ENCODE measurements at regions not wholly inside any gene's neighbourhood (a gene's known extent, or its start where the extent isn't known, plus 50 kb on each side); places are given as distances from the start of the nearest gene placed in this dataset.

DNA sequence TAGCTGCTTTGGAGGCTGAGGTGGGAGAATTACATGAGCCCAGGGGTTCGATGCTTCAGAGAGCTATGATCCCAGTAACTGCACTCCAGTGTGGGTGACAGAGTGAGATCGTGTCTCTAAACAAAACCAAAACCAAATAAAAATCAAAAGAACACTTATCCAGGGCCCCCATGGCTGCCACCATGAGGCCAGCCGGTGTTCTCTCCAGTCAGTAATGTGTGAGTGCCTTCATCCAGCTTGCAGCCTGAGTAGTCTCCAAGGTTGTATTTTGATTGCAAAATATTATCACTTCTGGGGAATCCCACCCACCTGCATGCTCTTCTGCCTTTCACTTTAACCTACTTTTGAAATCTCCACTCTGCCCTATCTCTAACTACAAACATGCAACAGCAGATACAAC is 221.0 kb upstream of the WSB1 start:
- Histone ChIP-seq H3K27ac (no peak overlapping the region), H3K9me3 (no peaks in the 10 kb centered on the region), H3K4me1 (no peaks in the 10 kb centered on the region), H3K36me3 (no peaks in the 10 kb centered on the region), H3K4me3 (no peak overlapping the region), H3K27me3 (ENCODE audit: low read depth) (no peaks in the 10 kb centered on the region)
- ATAC-seq (no peak), DNase-seq (no peak)
- TF ChIP-seq, protein P1, sequence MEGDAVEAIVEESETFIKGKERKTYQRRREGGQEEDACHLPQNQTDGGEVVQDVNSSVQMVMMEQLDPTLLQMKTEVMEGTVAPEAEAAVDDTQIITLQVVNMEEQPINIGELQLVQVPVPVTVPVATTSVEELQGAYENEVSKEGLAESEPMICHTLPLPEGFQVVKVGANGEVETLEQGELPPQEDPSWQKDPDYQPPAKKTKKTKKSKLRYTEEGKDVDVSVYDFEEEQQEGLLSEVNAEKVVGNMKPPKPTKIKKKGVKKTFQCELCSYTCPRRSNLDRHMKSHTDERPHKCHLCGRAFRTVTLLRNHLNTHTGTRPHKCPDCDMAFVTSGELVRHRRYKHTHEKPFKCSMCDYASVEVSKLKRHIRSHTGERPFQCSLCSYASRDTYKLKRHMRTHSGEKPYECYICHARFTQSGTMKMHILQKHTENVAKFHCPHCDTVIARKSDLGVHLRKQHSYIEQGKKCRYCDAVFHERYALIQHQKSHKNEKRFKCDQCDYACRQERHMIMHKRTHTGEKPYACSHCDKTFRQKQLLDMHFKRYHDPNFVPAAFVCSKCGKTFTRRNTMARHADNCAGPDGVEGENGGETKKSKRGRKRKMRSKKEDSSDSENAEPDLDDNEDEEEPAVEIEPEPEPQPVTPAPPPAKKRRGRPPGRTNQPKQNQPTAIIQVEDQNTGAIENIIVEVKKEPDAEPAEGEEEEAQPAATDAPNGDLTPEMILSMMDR (IDR thresholded peaks at IDR 0.05), result no peak
- intact Hi-C loops (cut with DNase I), result no loop called here

DNA sequence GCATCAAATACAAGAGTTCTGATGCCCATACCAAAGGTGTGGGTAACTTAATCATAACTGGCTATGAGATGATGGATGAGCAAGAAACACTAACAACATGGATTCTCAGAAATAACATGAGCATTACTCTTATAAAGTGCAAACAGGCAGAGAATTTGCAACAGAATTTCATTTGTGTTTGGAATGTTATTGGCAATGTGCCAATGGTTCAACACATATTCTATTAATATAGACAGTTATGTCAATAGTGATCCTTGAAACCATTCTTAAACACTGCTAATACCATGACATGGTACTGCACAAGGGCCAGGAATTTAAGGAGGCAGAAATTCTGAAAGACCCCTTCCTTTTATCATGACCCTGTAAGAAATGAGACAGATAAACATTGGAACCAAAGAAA is 217.1 kb upstream of the WSB1 start:
- Histone ChIP-seq H3K9me3 (no peaks in the 10 kb centered on the region), H3K4me1 (no peaks in the 10 kb centered on the region), H3K27me3 (ENCODE audit: low read depth) (no peaks in the 10 kb centered on the region), H3K36me3 (no peaks in the 10 kb centered on the region), H3K27ac (no peak overlapping the region), H3K4me3 (no peak overlapping the region)
- no peak for ATAC-seq
- TF ChIP-seq, protein P1 (IDR thresholded peaks at IDR 0.05), result no peak
- no peak for DNase-seq
- intact Hi-C loops (cut with DNase I), result no loop called here

DNA sequence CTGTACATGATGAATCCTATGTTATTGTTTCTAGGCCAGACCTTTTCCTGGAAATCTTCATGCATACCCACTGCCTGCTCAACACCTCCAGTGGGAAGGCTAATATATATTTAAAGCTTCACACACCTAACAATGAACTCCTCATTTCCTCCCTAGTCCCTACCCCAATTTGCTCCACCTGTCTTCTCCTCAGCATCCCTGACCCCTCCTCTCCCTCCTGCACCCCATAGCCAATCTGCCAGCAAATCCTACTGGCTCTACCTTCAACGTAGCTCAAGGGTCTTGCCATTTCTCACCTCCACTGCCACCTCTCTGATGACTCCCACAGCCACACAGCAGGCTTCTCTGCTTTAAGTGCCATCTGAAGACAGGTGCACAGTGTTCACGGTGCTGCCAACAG is 215.6 kb upstream of the WSB1 start:
- Histone ChIP-seq H3K4me1 (no peaks in the 10 kb centered on the region), H3K9me3 (no peaks in the 10 kb centered on the region), H3K36me3 (no peaks in the 10 kb centered on the region), H3K27me3 (ENCODE audit: low read depth) (no peaks in the 10 kb centered on the region), H3K27ac (no peak overlapping the region), H3K4me3 (no peak overlapping the region)
- intact Hi-C loops (cut with DNase I), result no loop called here
- TF ChIP-seq, protein P1 (IDR thresholded peaks at IDR 0.05), result no peak
- no peak for DNase-seq
- no peak for ATAC-seq

DNA sequence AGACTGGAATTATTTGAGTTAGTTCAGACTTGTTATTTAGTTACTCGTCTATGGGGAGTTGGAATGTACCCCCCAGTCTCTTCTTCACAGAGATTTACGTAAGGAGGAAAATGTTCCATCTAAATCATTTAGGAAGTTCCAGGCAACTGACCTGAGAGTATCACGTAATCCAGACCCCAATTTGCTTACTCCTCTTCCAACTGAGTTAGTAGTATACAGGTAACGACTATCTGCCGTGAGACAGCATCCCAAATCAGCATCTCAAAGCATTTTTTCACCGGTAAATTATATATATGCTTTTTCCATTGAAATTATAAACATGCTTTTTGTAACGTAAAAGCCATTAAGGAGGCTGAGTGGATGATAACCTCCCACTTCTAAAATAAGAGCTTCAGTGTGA is 214.3 kb upstream of the WSB1 start:
- TF ChIP-seq, protein P1 (IDR thresholded peaks at IDR 0.05), result no peak
- Histone ChIP-seq H3K36me3 (no peaks in the 10 kb centered on the region), H3K4me1 (no peaks in the 10 kb centered on the region), H3K27me3 (ENCODE audit: low read depth) (no peaks in the 10 kb centered on the region), H3K27ac (no peak overlapping the region), H3K9me3 (no peaks in the 10 kb centered on the region), H3K4me3 (no peak overlapping the region)
- DNase-seq, result no peak
- intact Hi-C loops (cut with DNase I), result no loop called here
- ATAC-seq, result no peak

DNA sequence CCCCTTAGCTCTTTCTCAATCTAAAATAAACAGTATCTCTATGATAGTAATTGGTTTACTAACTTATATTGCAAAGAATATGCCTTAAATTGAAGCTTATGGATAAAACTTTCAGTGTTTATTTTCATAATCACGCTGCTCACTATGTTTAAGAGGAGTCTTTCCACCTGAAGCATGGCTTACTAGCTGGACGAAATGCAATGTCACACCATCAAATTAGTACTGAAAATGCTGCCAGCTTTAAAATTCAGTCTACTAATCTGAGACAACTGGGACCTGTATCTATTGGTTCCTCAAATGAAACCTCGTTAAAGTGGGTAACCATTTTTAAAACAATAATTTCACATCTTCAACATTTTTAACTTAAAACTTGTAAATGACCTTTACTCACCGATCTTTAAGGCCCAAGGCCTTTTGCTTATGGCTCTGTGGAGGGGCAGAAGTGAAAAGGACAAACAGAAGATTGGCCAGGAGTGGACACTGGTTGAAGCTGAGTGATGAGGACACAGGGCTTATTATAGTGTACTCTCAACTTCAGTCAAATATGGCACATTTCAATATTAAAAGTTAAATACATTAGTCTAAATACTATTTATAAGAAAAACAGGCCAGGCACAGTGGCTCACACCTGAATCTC is 212.8 kb upstream of the WSB1 start:
- Histone ChIP-seq H3K27me3 (ENCODE audit: low read depth) (no peaks in the 10 kb centered on the region), H3K9me3 (no peaks in the 10 kb centered on the region), H3K27ac (no peak overlapping the region), H3K36me3 (no peaks in the 10 kb centered on the region), H3K4me1 (no peaks in the 10 kb centered on the region), H3K4me3 (no peak overlapping the region)
- TF ChIP-seq, protein P1 (IDR thresholded peaks at IDR 0.05), result no peak
- intact Hi-C loops (cut with DNase I), result no loop called here
- ATAC-seq (no peak), DNase-seq (no peak)

Data from lower lobe of right lung (tissue), 2 donors.